Chondrocyte (in vitro differentiated cells): ENCODE measurements at regions not wholly inside any gene's neighbourhood (a gene's known extent, or its start where the extent isn't known, plus 50 kb on each side); places are given as distances from the start of the nearest gene placed in this dataset.

Experiments
- DNase-seq: peaks from one replicate; pipeline ENCODE4 v3.0.0; 2021; ENCODE audit warnings: mixed read lengths, low spot score
- H3K27ac Mint-ChIP-seq: one replicate; pipeline ENCODE4 v1.8.0; 2021; ENCODE audit warnings: mild to moderate bottlenecking, moderate library complexity, mixed read lengths; ENCODE audit not compliant: unreplicated experiment
- H3K27me3 Mint-ChIP-seq: 2 replicates; pipeline ENCODE4 v1.8.0; 2021; ENCODE audit warnings: low read depth, mixed read lengths
- H3K36me3 Mint-ChIP-seq: 2 replicates; pipeline ENCODE4 v1.8.0; 2021; ENCODE audit warnings: low read depth, mixed read lengths
- H3K4me1 Mint-ChIP-seq: 2 replicates; pipeline ENCODE4 v1.8.0; 2021; ENCODE audit warnings: low read depth, mild to moderate bottlenecking, mixed read lengths
- H3K4me3 Mint-ChIP-seq: one replicate; pipeline ENCODE4 v1.8.0; 2021; ENCODE audit warnings: mild to moderate bottlenecking, moderate library complexity, mixed read lengths; ENCODE audit not compliant: unreplicated experiment
- H3K9me3 Mint-ChIP-seq: 2 replicates; pipeline ENCODE4 v1.8.0; 2021; ENCODE audit warnings: low read depth, mixed read lengths
- TF ChIP-seq, protein P1 (sequence below): fragments of 200-600 bp; sonication (generic); IDR thresholded peaks from 2 replicates; pipeline ENCODE4 v1.5.0; 2021; ENCODE audit warnings: antibody characterized with exemption, mild to moderate bottlenecking, moderate library complexity

DNA sequence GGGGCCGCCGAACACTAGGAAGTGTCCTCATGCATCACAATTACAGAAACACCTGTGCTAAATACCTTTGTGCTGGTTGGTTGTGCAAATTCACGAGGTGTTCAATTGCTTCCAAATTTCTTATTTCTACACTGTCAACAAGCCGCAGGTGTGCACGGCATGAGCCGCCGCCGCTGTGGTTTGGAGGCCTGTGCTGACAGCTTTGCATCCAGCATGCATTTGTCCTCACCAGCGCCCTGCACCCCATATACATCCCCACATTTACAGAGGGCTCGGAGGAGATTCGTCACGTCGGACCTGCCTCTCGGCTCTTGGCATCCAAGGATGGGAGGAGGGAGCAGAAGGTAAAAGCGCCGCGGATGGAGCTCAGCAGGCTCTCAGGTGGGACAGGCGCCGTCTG is 305.3 kb upstream of the MKI67 start:
- no peak for DNase-seq
- no peak overlapping the region for H3K4me3 Mint-ChIP-seq
- peaks cover 4% of the 10 kb centered on the region for H3K27me3 Mint-ChIP-seq
- no peak overlapping the region for H3K27ac Mint-ChIP-seq
- TF ChIP-seq, protein P1, sequence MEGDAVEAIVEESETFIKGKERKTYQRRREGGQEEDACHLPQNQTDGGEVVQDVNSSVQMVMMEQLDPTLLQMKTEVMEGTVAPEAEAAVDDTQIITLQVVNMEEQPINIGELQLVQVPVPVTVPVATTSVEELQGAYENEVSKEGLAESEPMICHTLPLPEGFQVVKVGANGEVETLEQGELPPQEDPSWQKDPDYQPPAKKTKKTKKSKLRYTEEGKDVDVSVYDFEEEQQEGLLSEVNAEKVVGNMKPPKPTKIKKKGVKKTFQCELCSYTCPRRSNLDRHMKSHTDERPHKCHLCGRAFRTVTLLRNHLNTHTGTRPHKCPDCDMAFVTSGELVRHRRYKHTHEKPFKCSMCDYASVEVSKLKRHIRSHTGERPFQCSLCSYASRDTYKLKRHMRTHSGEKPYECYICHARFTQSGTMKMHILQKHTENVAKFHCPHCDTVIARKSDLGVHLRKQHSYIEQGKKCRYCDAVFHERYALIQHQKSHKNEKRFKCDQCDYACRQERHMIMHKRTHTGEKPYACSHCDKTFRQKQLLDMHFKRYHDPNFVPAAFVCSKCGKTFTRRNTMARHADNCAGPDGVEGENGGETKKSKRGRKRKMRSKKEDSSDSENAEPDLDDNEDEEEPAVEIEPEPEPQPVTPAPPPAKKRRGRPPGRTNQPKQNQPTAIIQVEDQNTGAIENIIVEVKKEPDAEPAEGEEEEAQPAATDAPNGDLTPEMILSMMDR = no peak
- H3K4me1 Mint-ChIP-seq = no peaks in the 10 kb centered on the region
- H3K9me3 Mint-ChIP-seq = peaks cover 10% of the 10 kb centered on the region
- no peaks in the 10 kb centered on the region for H3K36me3 Mint-ChIP-seq

DNA sequence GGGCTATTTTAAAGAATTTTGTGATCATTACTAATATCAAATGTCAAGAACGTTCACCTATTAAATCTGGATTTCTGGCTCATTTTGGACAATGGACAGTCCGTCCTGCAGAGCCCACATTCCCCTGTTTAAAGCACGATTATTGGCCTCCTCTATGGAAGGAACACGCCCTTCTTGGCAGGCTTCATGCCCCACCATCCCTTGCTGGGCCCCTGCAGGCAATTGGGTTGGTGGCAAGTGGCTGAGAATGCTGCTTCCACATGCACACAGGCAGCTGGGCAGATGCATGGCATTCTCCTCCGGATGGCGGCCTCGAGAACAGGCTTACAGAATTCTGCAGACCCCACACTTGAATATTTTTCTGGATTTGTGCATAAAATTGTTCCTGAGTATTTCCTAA is 305.8 kb upstream of the MKI67 start:
- H3K27ac Mint-ChIP-seq = no peak overlapping the region
- H3K36me3 Mint-ChIP-seq = no peaks in the 10 kb centered on the region
- no peaks in the 10 kb centered on the region for H3K4me1 Mint-ChIP-seq
- peaks cover 10% of the 10 kb centered on the region for H3K9me3 Mint-ChIP-seq
- peaks cover 4% of the 10 kb centered on the region for H3K27me3 Mint-ChIP-seq
- no peak overlapping the region for H3K4me3 Mint-ChIP-seq
- TF ChIP-seq, protein P1 = no peak
- no peak for DNase-seq

DNA sequence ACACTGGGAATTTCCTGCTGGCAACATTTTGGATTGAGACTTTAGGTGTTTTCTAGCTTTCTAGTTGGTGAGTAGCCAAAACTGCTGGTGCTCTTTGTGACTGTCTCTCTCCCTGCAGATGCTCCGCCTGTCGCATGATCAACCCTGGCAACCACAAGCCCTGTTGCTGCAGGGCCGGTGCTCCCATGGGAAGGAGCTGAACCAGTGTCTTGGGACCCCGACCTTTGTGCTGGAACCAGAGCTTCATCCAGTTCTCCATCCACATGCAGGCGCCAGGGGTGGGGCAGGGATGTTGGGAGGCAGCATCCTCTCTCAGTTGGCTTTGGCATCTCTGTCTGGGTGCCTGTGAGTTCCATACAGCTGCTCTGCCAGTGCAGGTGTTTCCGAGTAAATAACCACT is 306.2 kb upstream of the MKI67 start:
- Mint-ChIP-seq H3K9me3 (peaks cover 7% of the 10 kb centered on the region), H3K4me3 (no peak overlapping the region), H3K4me1 (no peaks in the 10 kb centered on the region), H3K36me3 (no peaks in the 10 kb centered on the region), H3K27me3 (peaks cover 4% of the 10 kb centered on the region), H3K27ac (no peak overlapping the region)
- no peak for DNase-seq
- TF ChIP-seq, protein P1 = no peak

DNA sequence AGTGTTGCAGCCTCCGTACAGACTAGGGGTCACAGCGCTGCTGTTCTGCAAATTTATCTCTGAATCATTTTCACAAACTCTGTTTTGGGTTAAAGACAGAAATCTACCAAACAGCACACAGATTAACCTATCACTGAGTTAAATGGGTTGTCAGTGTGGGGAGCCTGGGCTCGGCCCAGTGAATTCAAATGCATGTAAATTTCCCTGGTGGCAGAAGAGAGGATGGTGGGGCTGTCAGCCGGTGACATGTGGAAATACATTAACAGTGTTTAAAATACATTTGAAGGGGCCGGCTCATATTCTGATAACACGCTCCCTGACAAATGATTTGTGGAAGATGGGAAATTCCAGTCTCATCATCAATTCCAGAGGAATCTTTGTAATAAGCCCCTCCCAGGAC is 309.6 kb upstream of the MKI67 start:
- DNase-seq = no peak
- Mint-ChIP-seq H3K4me1 (no peaks in the 10 kb centered on the region), H3K27me3 (peaks cover 4% of the 10 kb centered on the region), H3K4me3 (no peak overlapping the region), H3K9me3 (peaks cover 14% of the 10 kb centered on the region), H3K27ac (no peak overlapping the region), H3K36me3 (no peaks in the 10 kb centered on the region)
- TF ChIP-seq, protein P1 = no peak

DNA sequence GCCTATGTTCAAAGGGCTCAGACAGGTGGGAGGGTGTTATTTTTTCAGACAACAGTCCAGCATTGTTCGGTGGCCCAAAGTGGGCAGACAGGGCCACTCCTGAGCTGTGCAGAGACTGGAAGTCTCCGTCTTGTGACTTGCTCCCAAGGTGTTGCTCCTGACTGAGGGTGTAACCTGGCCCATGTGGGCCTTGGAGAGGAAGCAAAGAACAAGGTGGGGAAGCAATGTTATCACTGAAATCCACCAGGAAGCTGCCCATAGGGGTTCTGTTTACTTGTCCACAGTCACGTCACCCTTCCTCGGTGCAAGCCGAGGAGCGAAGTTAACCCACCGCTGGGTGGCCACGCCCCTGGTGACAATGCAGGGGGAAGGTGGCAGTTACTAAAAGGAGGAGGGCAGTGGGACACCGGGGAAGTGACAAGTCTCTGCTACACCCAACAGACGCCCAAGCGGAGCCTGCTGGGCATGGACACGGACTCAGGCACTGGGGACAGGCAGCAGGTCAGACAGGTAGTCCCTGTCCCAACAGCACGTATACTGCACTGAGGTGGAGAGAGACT is 311.6 kb upstream of the MKI67 start:
- no peaks in the 10 kb centered on the region for H3K36me3 Mint-ChIP-seq
- TF ChIP-seq, protein P1 = no peak
- H3K9me3 Mint-ChIP-seq = peaks cover 21% of the 10 kb centered on the region

More for the DNA sequence above, 311.6 kb upstream of the MKI67 start:
- Mint-ChIP-seq H3K27me3 (peaks cover 4% of the 10 kb centered on the region), H3K4me1 (no peaks in the 10 kb centered on the region), H3K27ac (no peak overlapping the region), H3K4me3 (no peak overlapping the region)
- no peak for DNase-seq
